Stimulated activated naive B cell treated with anti-CD40 and anti-IgM and Interleukin-4, amounts not matched to agents 10 μg/mL and 1 μg/mL and 100 μg/mL, for 72 hours (primary cell): ENCODE measurements at regions not wholly inside any gene's neighbourhood (a gene's known extent, or its start where the extent isn't known, plus 50 kb on each side); places are given as distances from the start of the nearest gene placed in this dataset.

Experiments
- ATAC-seq, 2 donors: fragments of 150-1000 bp; cut with Tn5 transposase; replicated peaks; 2 replicates each; pipeline ENCODE4 v1.10.0; 2021; ENCODE audit warnings: moderate library complexity in 1 of 2
- DNase-seq: peaks from one replicate; pipeline ENCODE4 v3.0.0; 2021
- H3K27ac Mint-ChIP-seq: one replicate; pipeline ENCODE4 v1.8.0; 2022; ENCODE audit warnings: mild to moderate bottlenecking, mixed read lengths
- H3K27me3 Mint-ChIP-seq, 2 donors: one replicate each; pipeline ENCODE4 v1.8.0; 2022; ENCODE audit warnings: mixed read lengths in 2 of 2
- H3K36me3 Mint-ChIP-seq, 2 donors: one replicate each; pipeline ENCODE4 v1.8.0; 2022; ENCODE audit warnings: mixed read lengths in 2 of 2, mild to moderate bottlenecking in 1 of 2
- H3K4me1 Mint-ChIP-seq, 2 donors: one replicate each; pipeline ENCODE4 v1.8.0; 2022; ENCODE audit warnings: mixed read lengths in 2 of 2, mild to moderate bottlenecking in 1 of 2
- H3K4me3 Mint-ChIP-seq, 2 donors: one replicate each; pipeline ENCODE4 v1.8.0; 2022; ENCODE audit warnings: mild to moderate bottlenecking in 2 of 2, mixed read lengths in 2 of 2, moderate library complexity in 1 of 2
- H3K9me3 Mint-ChIP-seq, 2 donors: one replicate each; pipeline ENCODE4 v1.8.0; 2022; ENCODE audit warnings: mixed read lengths in 2 of 2, mild to moderate bottlenecking in 1 of 2

GRCh38 chr1:117678246-117678977 is 72.6 kb downstream of the TENT5C start:
- H3K4me1 Mint-ChIP-seq, result peaks cover 23 to 32% of the 10 kb centered on the region in 2 donors
- no peak overlapping the region for H3K4me3 Mint-ChIP-seq
- DNase-seq (no peak), ATAC-seq (no peak)
- no peak overlapping the region for H3K27ac Mint-ChIP-seq
- no peaks in the 10 kb centered on the region for H3K36me3 Mint-ChIP-seq
- H3K9me3 Mint-ChIP-seq, result no peaks in the 10 kb centered on the region
- peaks cover 0 to 6% of the 10 kb centered on the region in 2 donors for H3K27me3 Mint-ChIP-seq

- no peaks in the 10 kb centered on the region for H3K9me3 Mint-ChIP-seq
- H3K36me3 Mint-ChIP-seq, result no peaks in the 10 kb centered on the region
- peaks cover 0 to 6% of the 10 kb centered on the region in 2 donors for H3K27me3 Mint-ChIP-seq
- H3K4me1 Mint-ChIP-seq, result peaks cover 18 to 29% of the 10 kb centered on the region in 2 donors
- H3K27ac Mint-ChIP-seq, result no peak overlapping the region
- H3K4me3 Mint-ChIP-seq, result no peak overlapping the region
- no peak for ATAC-seq
- no peak for DNase-seq
Observed at GRCh38 chr1:117679299-117679698, 73.5 kb downstream of the TENT5C start.

GRCh38 chr1:117679868-117680267 is 74.0 kb downstream of the TENT5C start:
- no peaks in the 10 kb centered on the region for H3K9me3 Mint-ChIP-seq
- DNase-seq, result no peak
- no peaks in the 10 kb centered on the region for H3K36me3 Mint-ChIP-seq
- peaks cover 2 to 6% of the 10 kb centered on the region in 2 donors for H3K27me3 Mint-ChIP-seq
- H3K27ac Mint-ChIP-seq, result no peak overlapping the region
- H3K4me3 Mint-ChIP-seq, result no peak overlapping the region
- H3K4me1 Mint-ChIP-seq, result peaks cover 14 to 23% of the 10 kb centered on the region in 2 donors
- ATAC-seq, result no peak

- Mint-ChIP-seq H3K4me3 (no peak overlapping the region), H3K36me3 (no peaks in the 10 kb centered on the region), H3K27ac (no peak overlapping the region), H3K27me3 (peaks cover 5 to 6% of the 10 kb centered on the region in 2 donors), H3K4me1 (peaks cover 14 to 23% of the 10 kb centered on the region in 2 donors), H3K9me3 (no peaks in the 10 kb centered on the region)
- no peak for DNase-seq
- ATAC-seq, result no peak
Observed at GRCh38 chr1:117680316-117681002, 74.6 kb downstream of the TENT5C start.

- ATAC-seq, result no peak
- Mint-ChIP-seq H3K27me3 (peaks cover 5 to 6% of the 10 kb centered on the region in 2 donors), H3K4me3 (no peak overlapping the region), H3K9me3 (no peaks in the 10 kb centered on the region), H3K36me3 (no peaks in the 10 kb centered on the region), H3K4me1 (peaks cover 14 to 23% of the 10 kb centered on the region in 2 donors), H3K27ac (no peak overlapping the region)
- no peak for DNase-seq
Observed at GRCh38 chr1:117681093-117681900, 75.4 kb downstream of the TENT5C start.

GRCh38 chr1:117681901-117682250 is 76.0 kb downstream of the TENT5C start:
- H3K27me3 Mint-ChIP-seq, result peaks cover 5 to 6% of the 10 kb centered on the region in 2 donors
- H3K36me3 Mint-ChIP-seq, result no peaks in the 10 kb centered on the region
- ATAC-seq (no peak), DNase-seq (no peak)
- H3K27ac Mint-ChIP-seq, result no peak overlapping the region
- no peaks in the 10 kb centered on the region for H3K9me3 Mint-ChIP-seq
- H3K4me3 Mint-ChIP-seq, result no peak overlapping the region
- H3K4me1 Mint-ChIP-seq, result peaks cover 12 to 18% of the 10 kb centered on the region in 2 donors

- Mint-ChIP-seq H3K27me3 (peaks cover 5 to 6% of the 10 kb centered on the region in 2 donors), H3K9me3 (no peaks in the 10 kb centered on the region), H3K4me3 (no peak overlapping the region), H3K4me1 (peaks cover 9 to 15% of the 10 kb centered on the region in 2 donors), H3K27ac (no peak overlapping the region), H3K36me3 (no peaks in the 10 kb centered on the region)
- no peak for DNase-seq
- no peak for ATAC-seq
Observed at GRCh38 chr1:117682372-117682771, 76.5 kb downstream of the TENT5C start.

- H3K4me3 Mint-ChIP-seq, result no peak overlapping the region
- H3K4me1 Mint-ChIP-seq, result peaks cover 3 to 8% of the 10 kb centered on the region in 2 donors
- H3K27ac Mint-ChIP-seq, result no peak overlapping the region
- ATAC-seq (no peak), DNase-seq (no peak)
- peaks cover 0 to 5% of the 10 kb centered on the region in 2 donors for H3K27me3 Mint-ChIP-seq
- H3K9me3 Mint-ChIP-seq, result no peaks in the 10 kb centered on the region
- H3K36me3 Mint-ChIP-seq, result no peaks in the 10 kb centered on the region
Observed at GRCh38 chr1:117683571-117684285, 77.9 kb downstream of the TENT5C start.

- no peak for DNase-seq
- H3K27me3 Mint-ChIP-seq, result peaks cover 0 to 5% of the 10 kb centered on the region in 2 donors
- H3K4me3 Mint-ChIP-seq, result no peak overlapping the region
- H3K27ac Mint-ChIP-seq, result no peak overlapping the region
- ATAC-seq, result peak; percentile 23 to 29
- H3K9me3 Mint-ChIP-seq, result no peaks in the 10 kb centered on the region
- H3K36me3 Mint-ChIP-seq, result no peaks in the 10 kb centered on the region
- H3K4me1 Mint-ChIP-seq, result peaks cover 5 to 12% of the 10 kb centered on the region in 2 donors
Observed at GRCh38 chr1:117685936-117686806, 80.3 kb downstream of the TENT5C start.

GRCh38 chr1:117686907-117687306 is 81.1 kb downstream of the TENT5C start:
- DNase-seq, result no peak
- peaks cover 5 to 12% of the 10 kb centered on the region in 2 donors for H3K4me1 Mint-ChIP-seq
- H3K27me3 Mint-ChIP-seq, result peaks cover 0 to 5% of the 10 kb centered on the region in 2 donors
- no peak overlapping the region for H3K4me3 Mint-ChIP-seq
- H3K27ac Mint-ChIP-seq, result no peak overlapping the region
- ATAC-seq, result no peak
- no peaks in the 10 kb centered on the region for H3K9me3 Mint-ChIP-seq
- no peaks in the 10 kb centered on the region for H3K36me3 Mint-ChIP-seq

GRCh38 chr1:117689997-117690625 is 84.3 kb downstream of the TENT5C start:
- Mint-ChIP-seq H3K4me3 (no peak overlapping the region), H3K27ac (no peak overlapping the region), H3K36me3 (no peaks in the 10 kb centered on the region), H3K9me3 (peaks cover 0 to 1% of the 10 kb centered on the region in 2 donors), H3K4me1 (peaks cover 3 to 11% of the 10 kb centered on the region in 2 donors), H3K27me3 (peaks cover under 1 to 6% of the 10 kb centered on the region in 2 donors)
- ATAC-seq (no peak), DNase-seq (no peak)

GRCh38 chr1:117691942-117692341 is 86.1 kb downstream of the TENT5C start:
- Mint-ChIP-seq H3K4me3 (no peak overlapping the region), H3K27me3 (peaks cover 4 to 6% of the 10 kb centered on the region in 2 donors), H3K9me3 (peaks cover 0 to 1% of the 10 kb centered on the region in 2 donors), H3K27ac (no peak overlapping the region), H3K4me1 (peaks cover 3 to 11% of the 10 kb centered on the region in 2 donors), H3K36me3 (no peaks in the 10 kb centered on the region)
- DNase-seq (no peak), ATAC-seq (no peak)

GRCh38 chr1:117694543-117694942 is 88.7 kb downstream of the TENT5C start:
- no peaks in the 10 kb centered on the region for H3K36me3 Mint-ChIP-seq
- no peak for ATAC-seq
- H3K27me3 Mint-ChIP-seq, result peaks cover 12 to 15% of the 10 kb centered on the region in 2 donors
- H3K27ac Mint-ChIP-seq, result no peak overlapping the region
- peaks cover 3 to 11% of the 10 kb centered on the region in 2 donors for H3K4me1 Mint-ChIP-seq
- no peak overlapping the region for H3K4me3 Mint-ChIP-seq
- DNase-seq, result no peak
- peaks cover 0 to 1% of the 10 kb centered on the region in 2 donors for H3K9me3 Mint-ChIP-seq
